Left forelimb (tissue), 1 donor: ENCODE measurements at regions not wholly inside any gene's neighbourhood (a gene's known extent, or its start where the extent isn't known, plus 50 kb on each side); places are given as distances from the start of the nearest gene placed in this dataset.

ENCODE experiments used
- DNase-seq: peaks from one replicate; pipeline ENCODE4 v3.0.0-alpha.2; 2018; ENCODE audit warnings: low spot score

DNA sequence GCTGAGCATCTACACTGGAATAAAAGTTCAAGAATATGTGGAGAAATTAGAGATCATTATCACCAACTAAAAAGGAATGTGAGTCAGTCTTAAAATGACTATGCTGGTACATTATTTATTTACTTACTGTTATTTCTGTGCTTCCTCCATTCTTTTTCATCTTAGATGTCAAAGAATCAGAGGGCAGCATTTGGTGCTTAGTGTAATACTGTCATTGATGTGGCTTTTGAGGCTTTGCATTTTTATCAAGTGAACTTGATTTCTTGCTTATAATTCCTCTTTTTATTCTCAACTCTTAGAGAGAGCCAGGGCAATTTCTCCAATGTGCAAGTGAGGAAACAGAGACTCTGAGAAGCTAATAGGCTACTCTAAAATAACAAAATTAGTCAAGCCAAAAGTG is 163.7 kb upstream of the TRPC7 start:
- no peak for DNase-seq

DNA sequence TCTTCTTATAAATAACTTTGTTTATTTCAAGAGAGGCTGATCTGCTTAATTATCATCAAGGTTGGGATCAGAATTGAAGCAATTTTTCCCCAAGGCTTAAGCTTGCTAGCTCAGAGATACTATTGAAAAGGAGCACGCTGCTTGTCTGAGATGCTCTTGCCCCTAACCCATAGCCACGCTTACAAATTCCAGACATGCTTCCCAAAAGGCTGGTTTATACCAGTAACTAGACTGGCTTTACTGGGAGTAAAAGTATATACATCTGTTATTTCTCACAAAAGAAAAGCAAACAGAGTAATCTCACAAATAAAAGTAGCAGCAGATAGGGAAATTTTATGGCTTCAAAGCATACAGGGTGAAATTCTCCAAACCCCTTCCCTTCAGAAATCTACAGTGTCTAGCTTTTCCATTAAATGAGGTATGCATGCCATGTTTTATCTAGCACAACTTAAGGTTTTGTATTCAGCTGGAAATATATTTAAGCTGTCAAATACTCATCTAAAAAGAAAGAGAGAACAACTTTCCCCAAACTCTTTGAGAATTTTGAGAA is 163.2 kb upstream of the TRPC7 start:
- no peak for DNase-seq

DNA sequence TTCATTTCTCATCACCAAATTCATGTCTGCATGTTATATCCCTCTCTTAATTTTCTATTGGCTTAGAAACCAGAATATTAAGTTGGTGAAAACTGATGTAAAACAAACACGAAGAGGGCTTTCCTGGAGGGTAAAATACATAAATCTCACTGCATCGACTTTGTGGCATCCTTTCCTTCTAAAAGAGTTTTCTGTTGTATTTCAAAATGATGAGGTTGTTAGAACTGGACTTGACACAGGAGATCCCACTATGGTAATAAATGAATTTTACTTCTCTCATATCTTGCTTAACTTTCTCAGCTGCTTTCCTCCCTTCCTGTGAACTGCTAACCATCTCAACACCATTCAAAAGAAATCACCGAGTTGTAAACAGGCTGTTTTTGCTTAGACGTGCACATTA is 162.0 kb upstream of the TRPC7 start:
- no peak for DNase-seq

DNA sequence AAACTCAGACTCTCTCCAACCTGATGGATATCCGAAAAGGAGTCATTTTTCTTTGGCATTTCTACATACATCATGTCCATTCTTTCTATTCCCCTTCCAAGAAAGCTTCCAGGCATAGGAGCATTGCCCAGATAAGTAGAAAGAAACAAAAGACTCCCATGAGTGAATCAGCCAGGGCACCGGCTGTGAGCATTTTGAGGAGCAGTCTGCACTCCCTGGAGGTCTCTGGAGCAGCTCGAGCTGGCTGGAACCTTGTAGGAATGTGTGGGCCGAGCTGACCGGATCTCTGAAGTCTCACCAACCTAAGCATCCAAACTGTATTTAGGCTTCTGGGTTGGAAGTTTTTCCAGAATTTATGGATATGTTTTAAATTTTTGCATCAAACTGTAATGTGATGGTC is 161.4 kb upstream of the TRPC7 start:
- no peak for DNase-seq

DNA sequence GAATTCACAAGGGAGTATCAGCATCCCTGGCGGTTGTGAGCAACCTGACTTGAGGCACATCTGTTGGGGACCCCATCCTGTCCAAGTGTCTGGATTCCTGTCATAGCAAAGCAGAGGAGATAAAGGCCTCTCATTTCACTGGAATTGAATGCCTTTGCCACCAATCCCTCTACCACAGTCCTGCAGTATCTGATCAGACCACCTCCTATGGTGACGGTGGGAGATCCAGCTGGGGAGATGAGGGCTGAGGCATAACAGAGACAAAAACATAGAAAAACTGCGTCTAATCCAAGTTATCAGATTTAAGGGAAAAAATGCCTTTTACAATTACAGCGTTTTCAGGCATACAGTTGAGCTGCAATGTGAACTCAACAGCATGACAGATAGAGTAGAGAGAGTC is 160.7 kb upstream of the TRPC7 start:
- DNase-seq = no peak

DNA sequence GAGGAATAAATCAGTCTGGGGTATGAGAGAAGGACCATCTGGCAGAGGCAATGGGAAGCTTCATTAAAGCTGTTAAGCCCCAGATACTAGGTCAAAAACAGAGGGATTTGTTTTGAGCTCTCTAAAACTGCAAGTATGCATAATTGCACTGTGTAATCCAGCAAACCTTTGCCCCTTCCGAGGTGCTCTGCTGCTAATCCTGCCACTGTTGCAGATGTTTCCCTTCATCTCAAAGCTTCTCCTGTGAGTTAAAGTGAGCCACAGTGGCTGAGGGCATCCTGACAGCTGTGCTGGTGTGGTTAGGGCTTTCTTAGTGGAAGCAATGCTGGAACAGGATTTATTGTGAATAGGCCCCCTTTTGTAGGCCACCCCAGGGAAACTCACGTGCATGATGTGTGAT is 160.3 kb upstream of the TRPC7 start:
- no peak for DNase-seq

DNA sequence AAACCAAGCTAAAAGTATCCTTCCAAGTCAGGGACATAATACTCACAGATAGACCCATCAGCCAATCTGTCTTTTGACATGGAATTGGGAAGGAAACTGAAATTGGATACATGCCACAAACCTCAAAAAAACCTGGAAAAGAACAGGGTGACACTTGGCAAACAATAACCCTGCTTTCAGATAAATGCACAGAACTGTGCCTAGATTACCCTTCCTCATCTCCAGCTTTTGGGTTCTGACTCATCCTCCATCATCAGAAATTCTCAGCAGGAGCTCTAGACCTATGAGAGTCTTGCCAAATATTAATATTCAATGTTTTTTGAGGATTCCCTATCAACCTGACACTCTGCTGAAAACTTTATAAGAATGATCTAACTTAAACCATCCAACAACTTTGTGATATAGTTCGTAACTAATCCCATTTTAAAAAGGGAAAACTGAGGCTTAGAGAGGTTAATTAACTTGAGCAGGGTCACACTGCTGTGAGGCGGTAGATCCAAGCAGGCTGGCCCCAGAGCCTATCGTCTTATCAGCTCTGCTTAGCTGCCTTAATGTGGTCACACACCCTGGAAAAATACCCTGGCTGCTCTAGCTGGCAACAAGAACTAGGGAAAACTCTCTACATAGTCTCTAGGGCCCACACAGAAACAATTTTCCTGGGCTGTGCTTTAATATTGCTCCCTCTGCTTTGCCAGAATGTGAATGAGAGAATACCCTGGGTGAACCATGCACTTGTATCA is 157.0 kb upstream of the TRPC7 start:
- no peak for DNase-seq

DNA sequence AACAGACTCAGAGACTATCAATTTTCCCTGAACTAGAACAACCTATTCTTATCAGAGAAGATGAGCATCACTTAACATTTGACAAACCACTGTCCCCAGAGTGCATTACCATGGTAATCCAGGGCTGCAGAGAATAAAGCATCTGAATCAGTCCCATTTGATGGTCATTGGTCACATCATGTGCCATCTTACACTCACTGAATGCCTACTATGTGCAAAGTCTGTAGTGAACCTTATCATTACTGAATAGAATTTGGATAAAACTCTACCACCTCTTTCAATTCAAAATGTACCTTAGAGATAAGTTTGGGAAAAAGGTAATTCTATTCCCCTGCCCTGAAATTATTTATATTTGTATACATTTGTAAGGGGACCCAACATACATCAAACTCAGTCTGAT is 156.4 kb upstream of the TRPC7 start:
- DNase-seq = no peak

DNA sequence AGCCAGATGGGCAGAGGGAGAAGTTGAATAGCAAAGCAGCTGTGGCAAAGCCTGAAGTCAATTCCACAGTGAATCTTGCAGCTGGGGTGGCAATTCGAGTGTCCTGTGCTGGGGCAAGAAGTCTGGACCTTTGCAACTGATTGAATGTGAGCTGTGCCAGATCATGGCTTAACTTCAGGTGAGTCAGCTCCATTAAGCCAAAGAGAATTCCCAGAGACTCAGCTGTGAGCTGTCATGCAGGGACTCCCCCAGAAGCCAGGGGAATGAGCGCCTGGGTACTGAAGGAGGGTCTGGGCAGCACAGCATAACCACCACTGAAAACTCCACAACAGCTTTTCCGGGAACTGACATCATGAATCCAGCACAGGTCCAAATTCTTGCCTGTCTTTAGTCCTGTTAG is 153.5 kb upstream of the TRPC7 start:
- DNase-seq = no peak

DNA sequence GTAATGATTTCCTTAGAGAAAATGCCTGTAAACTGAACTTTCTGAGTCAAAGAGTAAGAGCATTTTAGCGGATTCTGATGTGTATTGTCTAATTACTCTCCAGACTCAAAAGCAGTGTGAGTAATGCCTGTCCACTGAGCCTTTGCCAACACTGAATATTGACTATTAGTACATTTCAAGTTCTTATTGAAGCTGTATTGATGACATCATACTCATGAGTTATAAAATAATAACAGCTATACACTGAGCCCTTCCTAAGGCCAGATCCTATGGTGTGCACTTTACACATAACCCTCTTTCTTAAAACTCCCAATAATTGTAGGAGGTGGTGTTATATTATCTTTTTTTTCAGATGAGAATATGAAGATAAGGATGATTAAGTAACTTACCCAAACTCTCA is 152.8 kb upstream of the TRPC7 start:
- DNase-seq = no peak

DNA sequence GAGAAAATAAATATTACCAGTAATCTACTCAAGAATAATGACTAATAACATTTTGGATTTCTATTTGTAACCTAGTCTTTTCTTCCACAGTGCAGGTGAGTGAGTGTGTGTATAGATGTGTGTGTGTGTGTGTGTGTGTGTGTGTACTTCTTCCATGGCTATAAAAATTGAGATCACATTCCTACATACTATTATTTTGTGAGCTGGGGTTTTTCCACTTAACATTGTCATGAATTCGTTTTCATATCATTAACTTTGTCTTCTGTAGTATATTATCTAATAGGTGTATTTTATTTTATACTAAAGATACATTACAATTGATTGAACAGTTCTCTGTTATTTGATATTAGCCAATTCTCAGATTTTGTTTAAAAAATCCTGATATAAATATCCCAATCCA is 152.4 kb upstream of the TRPC7 start:
- no peak for DNase-seq

DNA sequence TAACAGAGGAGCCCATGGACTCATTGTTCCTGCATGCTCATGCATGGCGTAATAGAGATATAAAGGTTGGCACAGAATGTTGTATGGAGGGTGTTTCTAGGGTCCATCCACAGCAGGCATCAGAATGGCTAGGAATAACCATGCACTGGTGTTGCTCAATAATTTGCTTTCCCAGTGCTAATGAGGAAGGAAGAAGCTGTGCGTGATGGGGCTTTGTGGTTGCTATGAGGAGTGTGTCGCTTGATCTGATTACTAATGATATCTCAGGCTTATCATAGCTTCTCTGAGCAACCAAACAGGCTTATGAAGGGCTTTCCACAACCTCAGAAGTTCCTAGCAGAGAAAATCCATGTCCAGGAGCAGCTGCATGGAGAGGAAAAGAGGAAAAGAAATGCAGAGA is 151.3 kb upstream of the TRPC7 start:
- no peak for DNase-seq

DNA sequence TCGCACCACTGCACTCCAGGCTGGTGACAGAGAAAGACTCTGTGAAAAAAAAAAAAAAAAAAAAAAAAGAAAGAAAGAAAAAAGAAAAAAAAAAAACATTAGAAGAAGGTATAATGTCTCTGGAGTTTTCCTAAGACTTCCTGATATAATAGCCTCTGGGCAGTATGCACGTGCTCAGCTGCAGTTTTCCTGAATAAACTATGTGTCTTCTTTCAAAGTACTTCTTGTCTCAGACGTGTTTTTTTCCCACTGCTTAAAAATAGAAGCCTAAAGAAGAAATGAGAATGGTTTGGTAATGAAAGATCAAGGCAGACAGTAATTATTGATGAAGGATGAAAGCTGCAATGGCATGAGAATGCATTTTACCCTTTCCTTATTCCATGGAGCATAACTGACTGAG is 148.1 kb upstream of the TRPC7 start:
- no peak for DNase-seq

DNA sequence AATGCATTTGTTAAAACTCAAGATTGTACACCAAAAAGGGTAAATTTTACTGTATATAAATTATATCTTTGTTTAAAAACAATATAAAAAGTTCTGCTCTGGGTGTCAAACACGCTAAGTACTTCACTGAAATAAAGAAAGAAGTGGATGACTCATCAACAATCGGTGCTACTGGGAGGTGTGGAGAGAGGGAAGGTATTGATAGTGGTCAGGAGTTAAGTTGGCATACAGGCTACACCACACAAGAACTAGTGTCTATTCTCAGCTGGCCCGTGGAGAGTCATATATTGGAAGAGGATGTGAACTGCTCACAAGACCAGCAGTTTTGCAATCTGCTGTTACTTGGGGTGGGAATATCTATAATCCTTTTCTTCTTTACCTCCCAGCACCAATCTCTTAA is 145.7 kb upstream of the TRPC7 start:
- no peak for DNase-seq

DNA sequence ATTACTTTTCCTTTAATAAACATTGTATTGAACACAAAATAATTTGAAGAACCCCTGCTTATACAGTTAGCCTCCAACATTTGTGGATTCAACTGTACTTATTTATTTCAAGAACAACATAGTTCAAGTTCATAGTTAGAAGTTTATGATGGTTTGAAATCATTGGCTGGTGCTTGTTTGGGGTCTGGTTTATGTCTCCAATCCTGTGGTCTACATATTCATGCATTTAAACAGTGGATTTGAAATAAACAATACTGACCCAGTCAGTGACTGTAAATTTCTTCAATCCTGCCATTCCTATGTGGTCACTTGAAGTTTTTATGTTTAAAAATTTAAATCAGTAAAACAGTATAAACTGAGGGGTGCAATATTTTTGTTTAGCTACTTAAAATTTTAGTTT is 145.1 kb upstream of the TRPC7 start:
- no peak for DNase-seq

DNA sequence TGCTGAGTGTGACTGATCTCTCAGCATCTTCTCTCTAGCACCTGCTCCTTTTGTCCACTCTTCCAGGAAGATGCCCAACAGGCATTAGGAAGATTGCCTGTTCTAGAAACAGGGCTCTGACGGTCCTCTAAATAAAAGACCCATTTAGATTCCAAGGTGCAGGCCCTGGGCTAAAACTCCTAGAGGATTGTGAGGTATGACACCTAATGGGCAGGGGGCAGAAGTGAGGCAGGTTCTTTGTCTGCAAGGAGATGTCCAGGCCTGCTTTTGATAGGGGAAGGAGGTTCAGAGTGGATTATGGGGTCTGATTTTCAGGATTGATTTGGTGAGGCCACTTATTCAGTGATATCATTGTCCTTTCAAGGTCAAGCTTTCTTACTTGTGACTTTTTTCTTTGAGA is 140.8 kb upstream of the TRPC7 start:
- no peak for DNase-seq

DNA sequence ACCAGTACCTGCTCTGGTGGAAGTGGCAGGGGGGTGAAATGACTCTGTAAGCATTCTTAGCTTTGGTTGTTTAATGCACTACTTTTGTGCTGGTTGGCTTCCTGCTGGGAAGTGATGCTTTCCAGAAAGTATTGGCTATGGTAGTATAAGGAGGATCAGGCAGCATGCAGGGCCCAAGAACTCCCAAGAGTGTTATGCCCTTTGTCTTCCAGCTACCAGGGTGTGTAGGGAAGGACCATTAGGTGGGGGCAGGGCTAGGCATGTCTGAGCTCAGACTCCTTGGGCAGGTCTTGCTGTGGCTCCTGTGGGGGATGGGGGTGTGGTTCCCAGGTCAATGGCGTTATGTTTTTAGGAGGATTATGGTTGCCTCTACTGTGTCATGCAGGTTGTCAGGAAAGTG is 135.8 kb upstream of the TRPC7 start:
- no peak for DNase-seq

DNA sequence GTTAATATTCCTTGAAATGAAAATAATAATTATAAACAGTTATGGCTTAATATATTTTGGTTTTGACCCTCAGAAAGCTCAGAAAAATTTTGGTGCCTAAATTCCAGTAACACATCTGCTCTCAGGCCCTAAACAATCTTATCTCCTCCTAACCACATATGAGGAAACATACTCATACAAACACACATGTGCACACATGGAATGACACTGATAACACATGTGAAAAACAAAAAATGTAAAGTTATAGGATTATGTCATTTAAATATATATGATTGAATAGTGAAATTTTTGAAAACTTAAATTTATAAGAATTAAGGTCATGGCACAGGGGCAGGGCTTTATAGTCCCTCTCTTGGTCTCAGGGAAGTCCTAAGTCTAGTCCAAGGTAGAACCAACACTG is 127.2 kb upstream of the TRPC7 start:
- no peak for DNase-seq

DNA sequence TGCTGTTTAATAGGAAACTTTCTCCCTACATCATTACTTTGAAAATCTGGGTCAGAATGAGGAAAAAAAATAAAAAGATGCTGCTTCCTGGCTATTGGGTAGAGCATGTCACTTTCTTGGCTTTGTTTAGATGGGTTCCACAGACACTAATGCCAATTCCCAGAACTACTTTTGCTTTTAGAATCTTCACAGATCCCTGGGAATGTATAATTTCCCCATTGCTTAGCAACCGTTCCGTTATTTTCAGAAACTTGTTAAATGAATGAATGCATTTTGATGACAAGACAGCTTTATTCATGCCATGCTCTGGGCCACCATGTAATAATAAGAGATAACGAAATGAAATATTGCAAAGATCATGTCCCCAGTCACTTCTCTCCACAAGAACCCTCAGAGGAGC is 126.5 kb upstream of the TRPC7 start:
- DNase-seq = no peak

DNA sequence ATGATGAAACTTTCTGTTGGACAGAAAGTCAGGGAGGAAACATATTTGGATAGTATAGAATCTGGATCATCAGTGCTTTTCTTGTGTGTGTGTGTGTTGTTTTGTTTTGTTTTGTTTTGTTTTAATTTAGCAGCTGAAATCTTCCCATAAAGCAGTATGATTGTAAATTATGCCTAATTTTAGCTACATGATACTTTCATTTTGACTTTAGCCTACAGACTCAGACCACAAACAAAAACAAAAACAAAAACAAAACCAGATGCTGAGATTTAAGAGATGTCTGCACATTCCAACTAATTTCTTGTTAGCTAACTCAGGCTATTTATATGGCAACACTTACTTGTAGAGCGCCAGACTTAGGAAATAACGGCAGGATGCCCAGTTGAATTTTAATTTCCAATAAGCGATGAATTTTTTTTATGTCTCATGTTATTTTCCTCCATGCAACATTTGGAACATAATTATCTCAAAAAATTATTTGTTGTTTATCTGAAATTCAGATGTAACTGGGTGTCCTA is 119.5 kb upstream of the TRPC7 start:
- no peak for DNase-seq

DNA sequence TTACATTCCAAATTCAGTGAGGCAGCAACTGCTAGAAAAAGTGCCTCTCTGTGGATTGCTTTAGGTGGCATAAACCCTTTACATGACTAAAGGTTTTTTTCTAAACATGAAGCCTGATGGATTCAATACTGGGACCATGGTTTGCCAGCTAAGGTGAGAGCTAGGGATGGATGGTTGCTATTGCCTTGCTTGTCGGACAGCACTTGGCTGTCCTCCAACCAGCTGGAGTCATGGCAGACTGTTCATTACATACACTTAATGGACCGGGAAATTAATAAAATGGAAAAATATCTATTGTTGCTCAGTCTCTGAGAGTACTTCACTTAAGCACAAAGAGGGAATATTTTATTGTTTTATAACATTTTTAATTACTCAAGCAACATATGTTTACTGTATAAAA is 116.9 kb upstream of the TRPC7 start:
- DNase-seq = no peak

DNA sequence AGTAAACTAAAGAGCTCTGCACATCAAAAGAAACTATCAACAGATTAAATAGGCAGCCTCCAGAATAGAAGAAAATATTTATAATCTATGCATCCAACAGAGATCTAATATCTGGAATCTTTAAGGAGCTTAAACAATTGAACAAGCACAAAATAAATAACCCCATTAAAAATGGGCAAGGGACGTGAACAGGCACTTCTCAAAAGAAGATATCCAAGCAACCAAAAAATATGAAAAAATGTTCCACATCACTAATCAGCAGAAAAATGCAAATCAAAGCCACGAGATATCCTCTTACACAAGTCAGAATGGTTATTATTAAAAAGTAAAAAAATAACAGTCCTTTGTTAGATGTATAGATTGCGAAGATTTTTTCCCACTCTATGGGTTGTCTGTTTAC is 109.1 kb upstream of the TRPC7 start:
- no peak for DNase-seq

DNA sequence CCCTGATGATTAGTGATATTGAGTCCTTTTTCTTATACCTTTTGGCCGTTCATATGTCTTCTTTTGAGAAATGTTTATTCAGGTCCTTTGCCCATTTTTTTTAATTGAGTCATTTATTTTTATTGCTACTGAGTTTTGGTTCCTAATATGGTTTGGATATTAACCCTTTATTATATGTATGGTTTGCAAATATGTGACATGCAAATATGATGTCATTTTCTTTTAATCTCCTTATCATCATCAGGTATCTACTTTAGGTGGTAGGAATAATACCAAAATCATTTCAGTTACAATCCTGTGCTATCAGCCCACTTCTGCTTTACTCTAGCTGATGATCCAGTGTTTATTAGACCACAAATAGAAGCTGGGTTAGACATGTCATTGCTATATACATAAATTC is 102.3 kb upstream of the TRPC7 start:
- DNase-seq = no peak

DNA sequence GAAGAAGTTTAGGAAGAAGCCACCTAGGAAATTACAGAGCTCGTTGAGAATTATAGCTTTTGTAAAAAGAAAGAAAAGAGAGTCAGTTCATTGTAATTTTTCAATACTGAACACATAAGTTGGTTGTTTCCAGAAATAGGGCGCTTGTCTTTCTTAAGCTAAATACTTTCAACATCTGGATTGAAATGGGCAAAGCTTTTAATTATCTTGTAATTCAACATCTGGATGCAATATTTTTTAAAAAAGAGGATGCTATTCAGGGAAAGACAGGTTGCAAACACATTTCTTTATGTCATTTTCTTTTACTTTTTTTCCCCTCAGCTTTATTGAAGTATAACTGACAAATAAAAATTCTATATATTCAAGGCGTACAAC is 100.7 kb upstream of the TRPC7 start:
- no peak for DNase-seq
